Pancreas (tissue), 10 donors: ENCODE measurements at regions not wholly inside any gene's neighbourhood (a gene's known extent, or its start where the extent isn't known, plus 50 kb on each side); places are given as distances from the start of the nearest gene placed in this dataset.

Experiments
- ATAC-seq, 4 donors: fragments of 200-7000 bp; cut with Tn5 transposase; one replicate each; pipeline versions ENCODE4 v1.8.0 to v1.9.1; 2020; ENCODE audit warnings: mild to moderate bottlenecking in 4 of 4, moderate library complexity in 4 of 4
- DNase-seq, 6 donors: peaks; one replicate each; pipeline ENCODE4 v3.0.0-alpha.2; 2020
- FAIRE-seq: peaks from 2 replicates; lab custom pipeline; 2012; peaks lifted over from hg19 to GRCh38; lab: Jason Lieb, UNC
- H3K27ac ChIP-seq, 4 donors: fragments of 200-600 bp; sonication (generic); 1 replicate in 3 of 4; 2 replicates in 1 of 4; pipeline versions ENCODE4 v1.5.0 to v1.8.0; 2020
- H3K27me3 ChIP-seq, 4 donors: fragments of 200-600 bp; one replicate each; pipeline ENCODE4 v1.8.0; 2021
- H3K36me3 ChIP-seq, 3 donors: fragments of 200-600 bp; sonication (generic) in 1 of 3; one replicate each; pipeline versions ENCODE4 v1.5.0 to v1.8.0; 2020 to 2021
- H3K4me1 ChIP-seq, 3 donors: fragments of 200-600 bp; one replicate each; pipeline ENCODE4 v1.8.0; 2021
- H3K4me3 ChIP-seq, 4 donors: fragments of 200-600 bp; sonication (generic) in 2 of 4; one replicate each; pipeline versions ENCODE4 v1.5.0 to v1.8.0; 2020 to 2021
- H3K9me3 ChIP-seq, 4 donors: fragments of 200-600 bp; one replicate each; pipeline ENCODE4 v1.8.0; 2021
- WGBS, 2 donors: extraction: QIAGEN DNeasy Blood & Tissue Kit; methylation state at CpG; one replicate each; pipeline ENCODE4 v1.1.7; 2013; 5-methylcytosine and 5-hydroxymethylcytosine counted together
- intact Hi-C, 3 donors: fragments of 100-400 bp; cut with DNase I; formaldehyde crosslinking; loops; one replicate each; pipeline versions ENCODE4 v1.11.1 to v1.14.2; 2022
- TF ChIP-seq, protein P1 (sequence below), 4 donors: fragments of 200-600 bp; sonication (generic) in 3 of 4; IDR thresholded peaks; one replicate each; pipeline versions ENCODE4 v1.5.0 to v1.8.0; 2021; ENCODE audit warnings: antibody characterized with exemption in 4 of 4
- donor health status: healthy with polysubstance abuse.
- donor health status: DM: no; HTN: no; CAD: no; lungs with moderate emphysema.
- donor health status: DM: no; HTN: no; CAD: no.
- donor health status: control.
- donor health status: control.
- donor health status: Bipolar disorder and iron deficiency.
- donor health status: DM: yes; HTN: yes; CAD: no.
- donor health status: DM: no; HTN: no; CAD: no.
- donor health status: DM: no; HTN: no; CAD: no.
- donor health status: DM: yes; HTN: yes; CAD: no.

DNA sequence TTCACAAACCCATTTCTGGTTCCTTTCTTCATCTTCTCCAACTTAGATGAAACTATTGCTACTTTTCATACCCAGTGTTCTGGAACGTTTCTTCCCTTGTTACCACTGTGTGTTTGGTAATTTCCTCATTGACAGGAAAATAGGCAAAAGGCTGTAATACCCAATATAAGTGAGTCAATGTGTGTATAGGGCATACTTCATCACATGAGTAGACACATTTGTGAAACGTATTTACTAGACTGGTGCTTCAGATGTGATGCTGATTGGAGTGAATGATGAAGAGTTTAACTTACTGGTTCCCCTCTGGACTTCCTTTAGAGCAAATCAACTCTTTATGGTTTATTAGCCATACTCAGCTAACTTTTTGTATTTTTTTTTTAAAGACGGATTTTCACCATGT is 195.1 kb upstream of the ATP6AP2 start:
- FAIRE-seq (no peak), ATAC-seq (no peak), DNase-seq (no peak)
- Histone ChIP-seq H3K27ac (no peak overlapping the region), H3K9me3 (no peaks in the 10 kb centered on the region), H3K4me3 (no peak overlapping the region), H3K4me1 (no peaks in the 10 kb centered on the region), H3K27me3 (no peaks in the 10 kb centered on the region), H3K36me3 (no peaks in the 10 kb centered on the region)
- WGBS, 2 donors = 54 to 75% methylated on average over 3 of the region's 3 CpGs
- intact Hi-C loops = no loop called here
- TF ChIP-seq, protein P1, sequence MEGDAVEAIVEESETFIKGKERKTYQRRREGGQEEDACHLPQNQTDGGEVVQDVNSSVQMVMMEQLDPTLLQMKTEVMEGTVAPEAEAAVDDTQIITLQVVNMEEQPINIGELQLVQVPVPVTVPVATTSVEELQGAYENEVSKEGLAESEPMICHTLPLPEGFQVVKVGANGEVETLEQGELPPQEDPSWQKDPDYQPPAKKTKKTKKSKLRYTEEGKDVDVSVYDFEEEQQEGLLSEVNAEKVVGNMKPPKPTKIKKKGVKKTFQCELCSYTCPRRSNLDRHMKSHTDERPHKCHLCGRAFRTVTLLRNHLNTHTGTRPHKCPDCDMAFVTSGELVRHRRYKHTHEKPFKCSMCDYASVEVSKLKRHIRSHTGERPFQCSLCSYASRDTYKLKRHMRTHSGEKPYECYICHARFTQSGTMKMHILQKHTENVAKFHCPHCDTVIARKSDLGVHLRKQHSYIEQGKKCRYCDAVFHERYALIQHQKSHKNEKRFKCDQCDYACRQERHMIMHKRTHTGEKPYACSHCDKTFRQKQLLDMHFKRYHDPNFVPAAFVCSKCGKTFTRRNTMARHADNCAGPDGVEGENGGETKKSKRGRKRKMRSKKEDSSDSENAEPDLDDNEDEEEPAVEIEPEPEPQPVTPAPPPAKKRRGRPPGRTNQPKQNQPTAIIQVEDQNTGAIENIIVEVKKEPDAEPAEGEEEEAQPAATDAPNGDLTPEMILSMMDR (IDR thresholded peaks at IDR 0.05) = no peak

GRCh38 chrX:40385256-40385655 is 195.5 kb upstream of the ATP6AP2 start:
- intact Hi-C loops = no loop called here
- TF ChIP-seq, protein P1 (IDR thresholded peaks at IDR 0.05) = no peak
- ATAC-seq (no peak), FAIRE-seq (no peak), DNase-seq (no peak)
- H3K27ac ChIP-seq = no peak overlapping the region
- no peaks in the 10 kb centered on the region for H3K9me3 ChIP-seq
- no peaks in the 10 kb centered on the region for H3K27me3 ChIP-seq
- no peak overlapping the region for H3K4me3 ChIP-seq
- WGBS, 2 donors = 87 to 93% methylated on average over 10 of the region's 10 CpGs
- no peaks in the 10 kb centered on the region for H3K36me3 ChIP-seq
- no peaks in the 10 kb centered on the region for H3K4me1 ChIP-seq

DNA sequence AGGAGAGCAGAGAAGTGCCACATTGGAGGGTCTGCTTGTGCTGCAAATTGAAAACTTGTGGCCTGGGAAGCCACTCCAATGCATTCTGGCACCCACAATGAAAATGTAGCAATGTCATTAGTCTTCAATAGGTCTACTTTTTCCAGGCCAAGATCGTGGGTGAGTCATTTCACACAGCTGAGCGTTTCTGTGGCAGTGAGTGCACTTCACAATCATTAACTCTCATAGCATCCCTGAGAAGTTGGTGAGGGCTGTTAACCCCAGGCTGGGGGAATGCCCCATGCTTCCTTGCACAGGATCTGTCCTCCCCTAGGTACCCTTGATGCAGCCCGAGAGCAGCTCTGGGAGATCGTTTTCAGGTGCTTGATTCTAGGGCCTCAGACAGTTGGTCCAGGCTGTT is 196.8 kb upstream of the ATP6AP2 start:
- 61 to 67% methylated on average over 4 of the region's 4 CpGs for WGBS, 2 donors
- intact Hi-C loops = no loop called here
- Histone ChIP-seq H3K9me3 (no peaks in the 10 kb centered on the region), H3K4me1 (no peaks in the 10 kb centered on the region), H3K4me3 (no peak overlapping the region), H3K27me3 (peaks cover 0 to 2% (median 0%) of the 10 kb centered on the region in 4 donors), H3K27ac (no peak overlapping the region), H3K36me3 (no peaks in the 10 kb centered on the region)
- TF ChIP-seq, protein P1 (IDR thresholded peaks at IDR 0.05) = no peak
- FAIRE-seq (no peak), ATAC-seq (no peak), DNase-seq (no peak)

- no peak overlapping the region for H3K27ac ChIP-seq
- TF ChIP-seq, protein P1 (IDR thresholded peaks at IDR 0.05) = no peak
- no peaks in the 10 kb centered on the region for H3K4me1 ChIP-seq
- WGBS, 2 donors = 59 to 74% methylated on average over 6 of the region's 6 CpGs
- no peaks in the 10 kb centered on the region for H3K36me3 ChIP-seq
- DNase-seq (no peak), ATAC-seq (no peak), FAIRE-seq (no peak)
- H3K4me3 ChIP-seq = no peak overlapping the region
- intact Hi-C loops = no loop called here
- H3K9me3 ChIP-seq = no peaks in the 10 kb centered on the region
- peaks cover 0 to 3% (median 0%) of the 10 kb centered on the region in 4 donors for H3K27me3 ChIP-seq
Measured at GRCh38 chrX:40383360-40383759, 197.4 kb upstream of the ATP6AP2 start.

GRCh38 chrX:40380655-40381488 is 199.9 kb upstream of the ATP6AP2 start:
- ATAC-seq = no peak

More at GRCh38 chrX:40380655-40381488, 199.9 kb upstream of the ATP6AP2 start:
- no peak for DNase-seq
- WGBS, 2 donors = 53 to 72% methylated on average over 16 of the region's 16 CpGs
- intact Hi-C loops = no loop called here
- Histone ChIP-seq H3K27ac (no peak overlapping the region), H3K4me1 (no peaks in the 10 kb centered on the region), H3K36me3 (no peaks in the 10 kb centered on the region), H3K27me3 (peaks cover 0 to 3% (median 0%) of the 10 kb centered on the region in 4 donors), H3K9me3 (no peaks in the 10 kb centered on the region), H3K4me3 (no peak overlapping the region)
- no peak for FAIRE-seq
- TF ChIP-seq, protein P1 (IDR thresholded peaks at IDR 0.05) = no peak
